Omental fat pad (tissue), 3 donors: ENCODE measurements at regions not wholly inside any gene's neighbourhood (a gene's known extent, or its start where the extent isn't known, plus 50 kb on each side); places are given as distances from the start of the nearest gene placed in this dataset.

Experiments
- ATAC-seq: fragments of 150-250 bp; one replicate; pipeline ENCODE4 v1.9.1; 2016; ENCODE audit warnings: mild to moderate bottlenecking, moderate library complexity; ENCODE audit not compliant: low FRiP score
- DNase-seq: peaks from one replicate; pipeline ENCODE4 v3.0.0-alpha.2; 2019; ENCODE audit warnings: low spot score
- CTCF ChIP-seq, 3 donors: fragments of 450-650 bp; IDR thresholded peaks; one replicate each; pipeline ENCODE4 v1.5.1; 2016 to 2017; ENCODE audit warnings: antibody characterized with exemption in 3 of 3, mild to moderate bottlenecking in 3 of 3, moderate library complexity in 2 of 3

- ATAC-seq, result no peak
- DNase-seq, result no peak
- TF ChIP-seq CTCF (IDR thresholded peaks at IDR 0.05), result no peak
Measured at GRCh38 chr1:14108356-14109275, 408.6 kb downstream of the PRDM2 start.

DNA sequence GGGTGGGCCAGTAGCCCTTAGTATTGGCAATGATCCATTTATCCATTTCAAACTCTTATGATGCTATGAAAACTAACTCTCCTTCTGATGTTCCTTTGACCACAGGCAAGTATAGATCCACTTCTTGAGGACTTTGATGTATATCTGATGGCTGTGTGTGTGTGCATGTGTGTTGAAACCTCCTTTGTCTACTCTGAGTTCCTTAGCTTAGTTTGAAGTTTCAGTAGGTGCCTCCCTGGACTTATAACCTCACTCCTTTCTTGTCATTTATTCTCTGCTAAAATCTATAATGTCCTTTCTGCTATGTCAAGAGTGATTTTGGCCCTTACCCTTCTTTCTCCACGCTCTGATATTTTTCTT lies 409.3 kb downstream of the PRDM2 start:
- no peak for ATAC-seq
- no peak for TF ChIP-seq CTCF (IDR thresholded peaks at IDR 0.05)
- no peak for DNase-seq

DNA sequence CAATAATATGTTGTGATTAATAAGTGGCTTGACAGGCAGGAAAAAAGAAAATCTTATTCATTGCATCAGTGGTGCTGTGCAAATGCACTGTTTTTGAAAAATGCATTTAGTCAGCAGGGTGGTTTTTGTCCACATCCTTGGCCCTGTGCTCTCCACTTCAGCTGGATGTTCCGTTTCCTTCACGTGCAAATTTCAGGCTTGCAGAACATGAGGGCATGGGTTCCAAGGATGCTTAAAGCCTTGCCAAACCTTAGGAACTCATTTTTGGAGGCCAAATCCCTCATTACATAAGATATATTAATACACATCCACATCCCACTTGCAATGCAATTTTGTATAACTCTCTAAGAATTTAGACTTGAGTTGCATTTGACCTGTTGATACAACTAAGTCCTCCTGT lies 410.1 kb downstream of the PRDM2 start:
- ATAC-seq, result no peak
- no peak for DNase-seq
- no peak for TF ChIP-seq CTCF (IDR thresholded peaks at IDR 0.05)

DNA sequence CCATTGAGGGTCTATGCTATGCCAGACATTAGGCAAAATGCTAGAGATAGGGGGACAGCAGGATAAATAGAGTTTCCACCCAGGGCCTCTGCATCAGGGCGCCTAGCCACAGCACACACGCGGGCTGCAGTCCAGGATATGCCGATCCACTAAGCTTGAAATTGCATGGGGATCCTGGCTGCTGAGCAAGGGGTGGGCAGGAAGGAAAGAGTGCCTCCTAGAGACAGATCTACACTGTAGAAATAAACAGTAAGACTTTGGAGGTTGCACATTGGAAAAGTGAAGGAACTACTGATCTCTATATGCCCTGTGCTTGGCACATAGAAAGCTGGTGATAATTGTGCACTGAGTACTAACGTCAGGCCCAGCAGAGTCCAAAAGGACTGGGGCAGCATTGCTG lies 411.1 kb downstream of the PRDM2 start:
- TF ChIP-seq CTCF (IDR thresholded peaks at IDR 0.05), result no peak
- ATAC-seq (no peak), DNase-seq (no peak)

GRCh38 chr1:14112613-14113012 lies 412.6 kb downstream of the PRDM2 start:
- no peak for ATAC-seq
- TF ChIP-seq CTCF (IDR thresholded peaks at IDR 0.05), result no peak
- no peak for DNase-seq

DNA sequence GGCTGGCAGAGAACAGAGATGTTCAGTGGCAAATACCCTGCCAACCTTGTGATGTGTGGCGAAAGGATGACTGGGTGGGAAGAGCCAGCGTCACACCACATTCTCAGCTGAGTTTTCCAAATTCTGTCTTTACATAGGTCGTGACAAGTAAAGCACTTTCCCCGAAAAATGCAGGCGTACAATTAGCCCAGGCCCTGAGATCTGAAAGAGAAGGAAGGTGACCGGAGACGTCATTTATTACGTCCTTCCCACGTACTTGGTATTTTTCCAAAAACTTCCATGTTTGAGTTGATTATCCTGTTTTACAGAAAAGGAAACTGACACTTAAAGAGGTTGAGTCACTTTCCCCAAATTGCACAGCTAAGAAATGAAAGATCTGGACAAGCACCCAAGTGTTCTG lies 413.3 kb downstream of the PRDM2 start:
- ATAC-seq (no peak), DNase-seq (no peak)
- TF ChIP-seq CTCF (IDR thresholded peaks at IDR 0.05), result no peak
